OCI-LY1 (cell line): ENCODE measurements at regions not wholly inside any gene's neighbourhood (a gene's known extent, or its start where the extent isn't known, plus 50 kb on each side); places are given as distances from the start of the nearest gene placed in this dataset.

Source experiments
- EZH2 ChIP-seq: fragments of 200-600 bp; sonication (generic), shearing (Covaris generic); IDR thresholded peaks from 2 replicates; pipeline ENCODE4 v1.8.0; 2017; ENCODE audit warnings: borderline replicate concordance, mixed run types, mild to moderate bottlenecking, antibody characterized with exemption, low read length, moderate library complexity, mixed read lengths
- TF ChIP-seq, protein P1 (sequence below): fragments of 200-600 bp; sonication (generic), shearing (Covaris generic); IDR thresholded peaks from 2 replicates; pipeline ENCODE4 v1.5.1; 2017; ENCODE audit warnings: mild to moderate bottlenecking, antibody characterized with exemption, low read length, moderate library complexity, mixed read lengths

DNA sequence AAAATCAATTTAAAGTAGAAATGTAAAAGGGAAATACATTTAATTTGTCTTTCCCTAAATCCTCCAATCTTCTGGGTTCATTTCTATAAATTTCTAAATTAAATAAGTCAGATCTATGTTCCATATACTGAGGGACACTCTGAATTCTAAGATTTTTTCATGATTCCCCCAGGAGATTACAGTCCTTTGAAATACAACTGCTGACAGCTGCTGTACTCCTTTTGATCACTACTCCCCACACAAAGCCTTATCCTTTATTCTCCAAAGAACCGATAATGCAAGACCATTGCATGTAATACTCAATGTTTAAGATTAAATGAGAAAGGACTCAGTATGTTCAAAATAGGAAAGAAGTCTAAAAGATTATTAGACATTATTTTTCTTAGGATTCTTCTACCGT lies 865.7 kb downstream of the EPHA3 start:
- no peak for TF ChIP-seq EZH2
- TF ChIP-seq, protein P1, sequence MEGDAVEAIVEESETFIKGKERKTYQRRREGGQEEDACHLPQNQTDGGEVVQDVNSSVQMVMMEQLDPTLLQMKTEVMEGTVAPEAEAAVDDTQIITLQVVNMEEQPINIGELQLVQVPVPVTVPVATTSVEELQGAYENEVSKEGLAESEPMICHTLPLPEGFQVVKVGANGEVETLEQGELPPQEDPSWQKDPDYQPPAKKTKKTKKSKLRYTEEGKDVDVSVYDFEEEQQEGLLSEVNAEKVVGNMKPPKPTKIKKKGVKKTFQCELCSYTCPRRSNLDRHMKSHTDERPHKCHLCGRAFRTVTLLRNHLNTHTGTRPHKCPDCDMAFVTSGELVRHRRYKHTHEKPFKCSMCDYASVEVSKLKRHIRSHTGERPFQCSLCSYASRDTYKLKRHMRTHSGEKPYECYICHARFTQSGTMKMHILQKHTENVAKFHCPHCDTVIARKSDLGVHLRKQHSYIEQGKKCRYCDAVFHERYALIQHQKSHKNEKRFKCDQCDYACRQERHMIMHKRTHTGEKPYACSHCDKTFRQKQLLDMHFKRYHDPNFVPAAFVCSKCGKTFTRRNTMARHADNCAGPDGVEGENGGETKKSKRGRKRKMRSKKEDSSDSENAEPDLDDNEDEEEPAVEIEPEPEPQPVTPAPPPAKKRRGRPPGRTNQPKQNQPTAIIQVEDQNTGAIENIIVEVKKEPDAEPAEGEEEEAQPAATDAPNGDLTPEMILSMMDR: no peak
